Nephron progenitor cell (in vitro differentiated cells): ENCODE measurements at regions not wholly inside any gene's neighbourhood (a gene's known extent, or its start where the extent isn't known, plus 50 kb on each side); places are given as distances from the start of the nearest gene placed in this dataset.

Source experiments
- DNase-seq: peaks from one replicate; pipeline ENCODE4 v3.0.0; 2021
- H3K27ac Mint-ChIP-seq: 2 replicates; pipeline ENCODE4 v1.8.0; 2021; ENCODE audit warnings: mild to moderate bottlenecking, moderate library complexity, mixed read lengths
- H3K27me3 Mint-ChIP-seq: 2 replicates; pipeline ENCODE4 v1.8.0; 2021; ENCODE audit warnings: mild to moderate bottlenecking, low read depth, mixed read lengths; ENCODE audit not compliant: poor library complexity
- H3K36me3 Mint-ChIP-seq: 2 replicates; pipeline ENCODE4 v1.8.0; 2021; ENCODE audit warnings: low read depth, mixed read lengths
- H3K4me1 Mint-ChIP-seq: 2 replicates; pipeline ENCODE4 v1.8.0; 2021; ENCODE audit warnings: mixed read lengths
- H3K4me3 Mint-ChIP-seq: 2 replicates; pipeline ENCODE4 v1.8.0; 2021; ENCODE audit warnings: mild to moderate bottlenecking, moderate library complexity, mixed read lengths
- H3K9me3 Mint-ChIP-seq: 2 replicates; pipeline ENCODE4 v1.8.0; 2021; ENCODE audit warnings: mild to moderate bottlenecking, moderate library complexity, mixed read lengths
- CTCF ChIP-seq: fragments of 200-600 bp; sonication (generic); IDR thresholded peaks from 2 replicates; pipeline ENCODE4 v1.5.0; 2021; ENCODE audit warnings: antibody characterized with exemption

DNA sequence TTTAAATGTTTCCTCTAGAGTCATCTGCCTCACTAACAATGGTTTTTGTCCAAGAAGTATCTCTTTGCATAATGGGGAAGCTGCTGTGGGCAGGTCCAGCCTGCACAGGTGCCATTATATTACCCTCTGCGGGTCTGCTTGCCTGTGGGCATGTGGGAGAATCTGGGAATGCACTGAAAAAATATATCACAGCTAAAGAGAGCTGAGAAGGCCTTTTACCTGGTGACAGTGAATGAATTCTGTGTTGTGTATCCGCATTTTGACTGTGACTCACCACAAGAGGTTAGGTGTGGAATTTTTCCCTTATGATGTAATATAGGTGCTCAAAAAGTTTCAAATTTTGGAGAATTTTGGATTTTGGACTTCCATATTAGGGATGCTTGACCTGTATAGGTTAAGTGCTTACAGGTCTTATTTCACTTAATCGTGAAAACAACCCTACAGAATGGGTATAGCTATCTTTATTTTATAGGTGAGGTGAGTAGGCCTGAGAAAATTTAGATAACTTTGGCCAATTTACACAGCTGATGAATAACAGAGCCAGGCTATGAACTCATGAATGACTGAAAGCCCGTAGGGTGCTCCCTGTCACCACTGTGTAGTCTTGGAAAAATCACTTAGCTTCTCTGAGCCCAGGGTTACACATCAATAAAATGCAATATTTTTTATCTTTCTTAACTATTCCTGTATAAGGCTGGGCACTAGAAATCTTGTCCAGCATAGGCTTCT, 198.0 kb upstream of the EPHA5 start:
- DNase-seq = no peak
- no peaks in the 10 kb centered on the region for H3K27me3 Mint-ChIP-seq
- no peak overlapping the region for H3K27ac Mint-ChIP-seq
- no peaks in the 10 kb centered on the region for H3K4me1 Mint-ChIP-seq
- no peak for TF ChIP-seq CTCF
- no peak overlapping the region for H3K4me3 Mint-ChIP-seq
- no peaks in the 10 kb centered on the region for H3K9me3 Mint-ChIP-seq
- H3K36me3 Mint-ChIP-seq = no peaks in the 10 kb centered on the region

DNA sequence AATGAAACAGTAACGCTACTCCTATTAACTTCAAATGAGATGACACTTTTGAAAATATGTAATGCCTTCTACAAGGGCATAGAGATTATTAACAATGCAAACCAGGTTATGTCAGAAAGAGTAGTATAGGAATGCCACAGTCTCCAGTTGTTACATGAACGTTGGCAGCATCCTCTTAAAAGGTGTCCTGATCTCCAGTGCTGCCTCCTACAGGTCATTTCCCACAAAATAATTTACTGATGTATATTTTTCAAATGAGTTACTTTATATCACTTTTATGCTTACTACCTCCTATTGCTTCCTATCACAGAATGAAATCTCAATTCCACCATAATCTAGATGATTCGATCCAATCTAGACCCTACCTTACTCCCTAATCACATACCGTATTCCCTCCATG, 195.2 kb upstream of the EPHA5 start:
- Mint-ChIP-seq H3K27me3 (no peaks in the 10 kb centered on the region), H3K4me3 (no peak overlapping the region), H3K9me3 (no peaks in the 10 kb centered on the region), H3K4me1 (no peaks in the 10 kb centered on the region), H3K27ac (no peak overlapping the region), H3K36me3 (no peaks in the 10 kb centered on the region)
- no peak for DNase-seq
- TF ChIP-seq CTCF = peak; percentile 45

DNA sequence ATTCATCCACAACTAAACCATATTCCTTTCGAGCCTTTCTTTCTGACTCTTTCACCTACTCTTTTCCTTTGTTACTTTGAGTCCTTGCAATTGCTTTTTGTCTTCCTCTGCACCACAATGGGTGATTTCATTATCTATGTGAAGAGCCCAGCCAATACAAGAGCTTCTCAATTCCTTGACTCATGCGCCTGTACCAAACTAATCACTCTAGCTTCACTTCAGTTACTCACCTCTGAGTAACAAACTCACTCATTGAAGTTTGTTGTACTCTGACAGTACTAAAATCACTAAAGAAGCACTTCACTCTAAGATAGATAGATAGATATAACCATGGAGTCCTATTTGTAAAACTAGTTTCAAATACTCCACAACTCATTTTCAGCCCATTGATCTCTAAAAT, 191.7 kb upstream of the EPHA5 start:
- Mint-ChIP-seq H3K9me3 (no peaks in the 10 kb centered on the region), H3K4me1 (no peaks in the 10 kb centered on the region), H3K36me3 (no peaks in the 10 kb centered on the region), H3K27ac (no peak overlapping the region), H3K27me3 (no peaks in the 10 kb centered on the region), H3K4me3 (no peak overlapping the region)
- no peak for TF ChIP-seq CTCF
- DNase-seq = no peak

DNA sequence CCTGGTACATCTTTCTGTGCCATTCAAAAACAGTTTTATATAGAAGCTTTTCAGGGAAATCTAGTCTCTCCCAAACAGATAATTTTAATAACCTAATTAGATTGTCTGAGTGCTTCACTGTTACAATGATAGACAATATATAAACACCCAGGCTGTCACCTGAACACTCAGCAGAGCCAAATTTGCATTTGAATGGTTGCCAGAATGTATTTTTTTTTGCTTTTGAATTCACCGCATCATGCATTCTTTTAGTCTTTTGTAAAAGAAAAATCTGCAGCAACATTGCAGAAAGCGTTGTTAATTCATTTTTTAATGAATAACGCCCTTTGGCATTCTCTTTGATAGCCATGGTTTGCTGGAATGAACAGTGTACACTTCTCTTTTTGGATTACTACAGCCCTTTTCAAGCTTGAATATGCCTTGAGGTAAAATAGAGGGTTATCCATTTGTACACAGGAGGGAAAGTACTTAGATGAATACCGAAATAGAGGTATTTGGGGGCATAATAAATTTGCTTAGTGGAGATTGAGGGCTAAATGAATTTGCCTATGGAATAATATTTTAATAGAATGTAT, 175.0 kb upstream of the EPHA5 start:
- no peaks in the 10 kb centered on the region for H3K4me1 Mint-ChIP-seq
- DNase-seq = no peak
- no peaks in the 10 kb centered on the region for H3K27me3 Mint-ChIP-seq
- no peaks in the 10 kb centered on the region for H3K9me3 Mint-ChIP-seq
- no peaks in the 10 kb centered on the region for H3K36me3 Mint-ChIP-seq
- no peak overlapping the region for H3K4me3 Mint-ChIP-seq
- no peak overlapping the region for H3K27ac Mint-ChIP-seq
- no peak for TF ChIP-seq CTCF

GRCh38 chr4:65839164-65839931, 169.1 kb upstream of the EPHA5 start:
- Mint-ChIP-seq H3K9me3 (no peaks in the 10 kb centered on the region), H3K27ac (no peak overlapping the region), H3K4me3 (no peak overlapping the region), H3K4me1 (no peaks in the 10 kb centered on the region), H3K27me3 (no peaks in the 10 kb centered on the region), H3K36me3 (no peaks in the 10 kb centered on the region)
- DNase-seq = no peak
- TF ChIP-seq CTCF = no peak
